Vagina (tissue), 2 donors: ENCODE measurements at regions not wholly inside any gene's neighbourhood (a gene's known extent, or its start where the extent isn't known, plus 50 kb on each side); places are given as distances from the start of the nearest gene placed in this dataset.

Experiments
- POLR2A ChIP-seq, 2 donors: fragments of 450-650 bp; IDR thresholded peaks; one replicate each; pipeline ENCODE4 v1.6.1; 2017; ENCODE audit warnings: antibody characterized with exemption in 2 of 2, mild to moderate bottlenecking in 2 of 2, moderate library complexity in 2 of 2
- POLR2AphosphoS5 ChIP-seq, 2 donors: sonication (generic); formaldehyde crosslinking; IDR thresholded peaks; one replicate each; pipeline ENCODE4 v1.9.0; 2017; ENCODE audit warnings: antibody characterized with exemption in 2 of 2, mild to moderate bottlenecking in 2 of 2, low read depth in 1 of 2; ENCODE audit not compliant: insufficient read depth in 1 of 2
- TF ChIP-seq, protein P1 (sequence below), 3 experiments: fragments of 450-650 bp in 2 of 3; fragments of 200-600 bp in 1 of 3; sonication (generic) in 1 of 3; IDR thresholded peaks; one replicate each; pipeline ENCODE4 v1.5.1; 2017 to 2019; ENCODE audit warnings: antibody characterized with exemption in 3 of 3, mild to moderate bottlenecking in 2 of 3, moderate library complexity in 2 of 3

DNA sequence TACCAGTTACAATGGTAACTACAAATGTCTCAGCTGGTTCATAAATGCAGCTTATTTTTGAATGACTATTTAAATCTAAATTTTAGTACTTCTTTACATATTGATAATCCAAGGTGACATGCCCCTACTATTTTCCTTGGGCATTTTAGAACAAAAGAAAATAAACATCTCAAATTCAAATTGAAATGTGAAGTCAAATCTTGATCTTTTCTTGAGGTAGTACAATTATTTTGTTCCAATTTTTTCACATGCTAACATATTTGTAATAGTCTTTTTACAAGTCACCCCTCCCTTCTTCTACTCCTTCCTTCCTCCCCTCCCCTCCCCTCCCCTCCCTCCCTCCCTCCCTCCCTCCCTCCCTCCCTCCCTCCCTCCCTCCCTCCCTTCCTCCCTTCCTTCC is 370.1 kb upstream of the MMS22L start:
- TF ChIP-seq POLR2A (IDR thresholded peaks at IDR 0.05) = no peak
- TF ChIP-seq, protein P1, sequence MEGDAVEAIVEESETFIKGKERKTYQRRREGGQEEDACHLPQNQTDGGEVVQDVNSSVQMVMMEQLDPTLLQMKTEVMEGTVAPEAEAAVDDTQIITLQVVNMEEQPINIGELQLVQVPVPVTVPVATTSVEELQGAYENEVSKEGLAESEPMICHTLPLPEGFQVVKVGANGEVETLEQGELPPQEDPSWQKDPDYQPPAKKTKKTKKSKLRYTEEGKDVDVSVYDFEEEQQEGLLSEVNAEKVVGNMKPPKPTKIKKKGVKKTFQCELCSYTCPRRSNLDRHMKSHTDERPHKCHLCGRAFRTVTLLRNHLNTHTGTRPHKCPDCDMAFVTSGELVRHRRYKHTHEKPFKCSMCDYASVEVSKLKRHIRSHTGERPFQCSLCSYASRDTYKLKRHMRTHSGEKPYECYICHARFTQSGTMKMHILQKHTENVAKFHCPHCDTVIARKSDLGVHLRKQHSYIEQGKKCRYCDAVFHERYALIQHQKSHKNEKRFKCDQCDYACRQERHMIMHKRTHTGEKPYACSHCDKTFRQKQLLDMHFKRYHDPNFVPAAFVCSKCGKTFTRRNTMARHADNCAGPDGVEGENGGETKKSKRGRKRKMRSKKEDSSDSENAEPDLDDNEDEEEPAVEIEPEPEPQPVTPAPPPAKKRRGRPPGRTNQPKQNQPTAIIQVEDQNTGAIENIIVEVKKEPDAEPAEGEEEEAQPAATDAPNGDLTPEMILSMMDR (IDR thresholded peaks at IDR 0.05) = no peak
- TF ChIP-seq POLR2AphosphoS5 (IDR thresholded peaks at IDR 0.05; ENCODE audit: insufficient read depth in 1 of 2, low read depth in 1 of 2) = no peak
